ENCODE measurements at regions not wholly inside any gene's neighbourhood (a gene's known extent, or its start where the extent isn't known, plus 50 kb on each side); places are given as distances from the start of the nearest gene placed in this dataset.
"Not testable (repeated sequence)": the region's sequence is repeated elsewhere in the genome, so short reads cannot be mapped to it uniquely, and the experiment has no call there.

GRCh38 chr5:101455851-101456250 lies 552.8 kb upstream of the ST8SIA4 start:
- no peak for DNase-seq

GRCh38 chr5:101455048-101455447 lies 552.0 kb upstream of the ST8SIA4 start:
- no peak for DNase-seq

GRCh38 chr5:101442281-101442680 lies 539.2 kb upstream of the ST8SIA4 start:
- not testable (repeated sequence) for DNase-seq

- no peak for DNase-seq
These were observed 537.1 kb upstream of the ST8SIA4 start for GRCh38 chr5:101440173-101440572.

- DNase-seq: no peak
These were observed 534.3 kb upstream of the ST8SIA4 start for GRCh38 chr5:101437351-101437750.

- no peak for DNase-seq
These were observed 532.7 kb upstream of the ST8SIA4 start for GRCh38 chr5:101435768-101436167.

- no peak for DNase-seq
These were observed 528.1 kb upstream of the ST8SIA4 start for GRCh38 chr5:101431201-101431600.

GRCh38 chr5:101430551-101430950 lies 527.5 kb upstream of the ST8SIA4 start:
- DNase-seq: no peak

GRCh38 chr5:101429241-101429640 lies 526.2 kb upstream of the ST8SIA4 start:
- no peak for DNase-seq

- DNase-seq: no peak
These were observed 522.3 kb upstream of the ST8SIA4 start for GRCh38 chr5:101425339-101425859.

GRCh38 chr5:101424530-101425175 lies 521.6 kb upstream of the ST8SIA4 start:
- no peak for DNase-seq

- DNase-seq: no peak
These were observed 515.6 kb upstream of the ST8SIA4 start for GRCh38 chr5:101418713-101419118.

GRCh38 chr5:101404531-101404930 lies 501.4 kb upstream of the ST8SIA4 start:
- no peak for DNase-seq

GRCh38 chr5:101393795-101394450 lies 490.8 kb upstream of the ST8SIA4 start:
- no peak for DNase-seq

GRCh38 chr5:101390151-101390908 lies 487.2 kb upstream of the ST8SIA4 start:
- DNase-seq: peak; percentile 20

- DNase-seq: no peak
These were observed 482.2 kb upstream of the ST8SIA4 start for GRCh38 chr5:101385276-101385675.

GRCh38 chr5:101370181-101370580 lies 467.1 kb upstream of the ST8SIA4 start:
- no peak for DNase-seq

- DNase-seq: no peak
These were observed 461.4 kb upstream of the ST8SIA4 start for GRCh38 chr5:101364469-101364868.

- DNase-seq: no peak
These were observed 459.0 kb upstream of the ST8SIA4 start for GRCh38 chr5:101362067-101362466.

GRCh38 chr5:101346906-101347305 lies 443.8 kb upstream of the ST8SIA4 start:
- no peak for DNase-seq

- no peak for DNase-seq
These were observed 443.4 kb upstream of the ST8SIA4 start for GRCh38 chr5:101346447-101346846.

- no peak for DNase-seq
These were observed 435.1 kb upstream of the ST8SIA4 start for GRCh38 chr5:101338226-101338625.

GRCh38 chr5:101327816-101328215 lies 424.7 kb upstream of the ST8SIA4 start:
- DNase-seq: no peak

- DNase-seq: no peak
These were observed 423.7 kb upstream of the ST8SIA4 start for GRCh38 chr5:101326766-101327165.

All from activated CD4-positive, alpha-beta T cell treated with anti-CD3 and anti-CD28 coated beads, Interleukin-2, amount 50 U/mL, for 16 hours (primary cell).